ENCODE measurements at regions not wholly inside any gene's neighbourhood (a gene's known extent, or its start where the extent isn't known, plus 50 kb on each side); places are given as distances from the start of the nearest gene placed in this dataset.
"Not testable (repeated sequence)": the region's sequence is repeated elsewhere in the genome, so short reads cannot be mapped to it uniquely, and the experiment has no call there.

DNA sequence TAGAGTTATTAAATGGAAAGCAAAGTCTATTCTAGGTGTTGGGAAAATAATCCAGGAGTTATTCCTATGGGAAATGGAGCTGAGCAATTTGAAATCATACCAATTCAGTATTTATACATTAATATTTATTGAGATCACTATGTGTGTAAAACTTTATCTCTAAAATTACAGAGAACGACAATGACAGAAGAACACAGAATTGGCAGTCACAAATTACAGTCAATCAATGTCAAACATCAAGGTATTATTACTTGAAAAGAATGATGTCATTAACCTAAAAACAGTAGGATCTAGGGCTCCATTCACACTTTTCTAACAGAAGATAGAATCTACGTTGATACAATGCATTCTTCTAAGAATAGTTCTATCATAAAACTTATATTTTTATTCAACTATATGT is 154.9 kb upstream of the GJE1 start:
- TF ChIP-seq POLR2A (IDR thresholded peaks at IDR 0.05): no peak
- TF ChIP-seq, protein P1, sequence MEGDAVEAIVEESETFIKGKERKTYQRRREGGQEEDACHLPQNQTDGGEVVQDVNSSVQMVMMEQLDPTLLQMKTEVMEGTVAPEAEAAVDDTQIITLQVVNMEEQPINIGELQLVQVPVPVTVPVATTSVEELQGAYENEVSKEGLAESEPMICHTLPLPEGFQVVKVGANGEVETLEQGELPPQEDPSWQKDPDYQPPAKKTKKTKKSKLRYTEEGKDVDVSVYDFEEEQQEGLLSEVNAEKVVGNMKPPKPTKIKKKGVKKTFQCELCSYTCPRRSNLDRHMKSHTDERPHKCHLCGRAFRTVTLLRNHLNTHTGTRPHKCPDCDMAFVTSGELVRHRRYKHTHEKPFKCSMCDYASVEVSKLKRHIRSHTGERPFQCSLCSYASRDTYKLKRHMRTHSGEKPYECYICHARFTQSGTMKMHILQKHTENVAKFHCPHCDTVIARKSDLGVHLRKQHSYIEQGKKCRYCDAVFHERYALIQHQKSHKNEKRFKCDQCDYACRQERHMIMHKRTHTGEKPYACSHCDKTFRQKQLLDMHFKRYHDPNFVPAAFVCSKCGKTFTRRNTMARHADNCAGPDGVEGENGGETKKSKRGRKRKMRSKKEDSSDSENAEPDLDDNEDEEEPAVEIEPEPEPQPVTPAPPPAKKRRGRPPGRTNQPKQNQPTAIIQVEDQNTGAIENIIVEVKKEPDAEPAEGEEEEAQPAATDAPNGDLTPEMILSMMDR (IDR thresholded peaks at IDR 0.05): no peak
- ATAC-seq: no peak
- 76 to 89% (median 84%) methylated on average over 2 of the region's 2 CpGs for WGBS, 4 donors

GRCh38 chr6:141976994-141977393 is 155.7 kb upstream of the GJE1 start:
- H3K27me3 ChIP-seq: no peaks in the 10 kb centered on the region
- no peak for DNase-seq
- H3K4me3 ChIP-seq: no peak overlapping the region
- no peaks in the 10 kb centered on the region for H3K4me1 ChIP-seq
- no peaks in the 10 kb centered on the region for H3K9me3 ChIP-seq
- TF ChIP-seq POLR2A (IDR thresholded peaks at IDR 0.05): no peak
- TF ChIP-seq, protein P1 (IDR thresholded peaks at IDR 0.05): no peak
- H3K36me3 ChIP-seq: no peaks in the 10 kb centered on the region
- no peak for ATAC-seq
- H3K27ac ChIP-seq: no peak overlapping the region
- WGBS, 4 donors: 72 to 96% (median 73%) methylated on average over 1 of the region's 1 CpG
- intact Hi-C loops (cut with DNase I): no loop called here

More for the DNA sequence above, 154.9 kb upstream of the GJE1 start:
- Histone ChIP-seq H3K27me3 (peaks cover 0 to 4% (median 0%) of the 10 kb centered on the region in 9 donors), H3K4me1 (no peaks in the 10 kb centered on the region), H3K27ac (no peak overlapping the region), H3K9me3 (no peaks in the 10 kb centered on the region), H3K36me3 (no peaks in the 10 kb centered on the region), H3K4me3 (no peak overlapping the region)
- no peak for DNase-seq
- intact Hi-C loops (cut with DNase I): no loop called here

- WGBS, 4 donors: 80 to 90% (median 85%) methylated on average over 16 to 19 of the region's 19 CpGs
- not testable (repeated sequence) for ATAC-seq
Measured at GRCh38 chr6:141969768-141970415, 162.8 kb upstream of the GJE1 start.

DNA sequence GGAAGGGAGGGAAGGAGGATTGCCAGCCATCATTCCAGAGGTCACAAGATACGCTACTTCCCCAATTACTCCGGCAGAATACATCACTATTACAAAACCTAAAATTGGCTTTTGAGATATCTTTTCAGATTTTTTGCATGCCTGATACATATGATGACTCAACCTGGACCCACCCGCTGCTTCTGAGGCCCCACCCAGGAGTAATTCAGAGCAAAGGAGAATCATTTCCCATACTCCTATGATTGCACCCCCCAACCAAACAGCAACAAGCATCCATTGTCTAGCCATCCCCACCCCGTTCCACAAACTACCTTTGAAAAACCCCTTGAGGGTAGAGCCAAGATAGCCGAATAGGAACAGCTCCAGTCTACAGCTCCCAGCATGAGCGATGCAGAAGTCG is 163.5 kb upstream of the GJE1 start:
- H3K9me3 ChIP-seq: no peaks in the 10 kb centered on the region
- intact Hi-C loops (cut with DNase I): no loop called here
- no peak overlapping the region for H3K4me3 ChIP-seq
- no peak for ATAC-seq
- no peaks in the 10 kb centered on the region for H3K4me1 ChIP-seq
- no peaks in the 10 kb centered on the region for H3K36me3 ChIP-seq
- no peak for DNase-seq
- TF ChIP-seq, protein P1 (IDR thresholded peaks at IDR 0.05): no peak
- no peak for TF ChIP-seq POLR2A (IDR thresholded peaks at IDR 0.05)
- H3K27ac ChIP-seq: no peak overlapping the region
- WGBS, 4 donors: 88 to 90% (median 88%) methylated on average over 7 of the region's 7 CpGs
- no peaks in the 10 kb centered on the region for H3K27me3 ChIP-seq

More at GRCh38 chr6:141969768-141970415, 162.8 kb upstream of the GJE1 start:
- H3K36me3 ChIP-seq; intact Hi-C loops (cut with DNase I); DNase-seq; H3K4me1 ChIP-seq; H3K9me3 ChIP-seq; H3K4me3 ChIP-seq; H3K27me3 ChIP-seq; H3K27ac ChIP-seq: not testable (repeated sequence)

GRCh38 chr6:141968632-141969031 is 164.1 kb upstream of the GJE1 start:
- Histone ChIP-seq H3K4me1 (no peaks in the 10 kb centered on the region), H3K36me3 (no peaks in the 10 kb centered on the region), H3K4me3 (no peak overlapping the region), H3K9me3 (no peaks in the 10 kb centered on the region), H3K27me3 (no peaks in the 10 kb centered on the region), H3K27ac (no peak overlapping the region)
- no peak for ATAC-seq
- intact Hi-C loops (cut with DNase I): no loop called here
- no peak for DNase-seq
- 42 to 54% (median 53%) methylated on average over 3 of the region's 3 CpGs for WGBS, 4 donors
- TF ChIP-seq, protein P1 (IDR thresholded peaks at IDR 0.05): no peak
- no peak for TF ChIP-seq POLR2A (IDR thresholded peaks at IDR 0.05)

Data from heart left ventricle (tissue), 16 donors.